Endodermal cell (in vitro differentiated cells): ENCODE measurements at regions not wholly inside any gene's neighbourhood (a gene's known extent, or its start where the extent isn't known, plus 50 kb on each side); places are given as distances from the start of the nearest gene placed in this dataset.

ENCODE experiments used
- DNase-seq: peaks from one replicate; pipeline ENCODE4 v3.0.0-alpha.2; 2017
- H3K27ac ChIP-seq: 2 replicates; pipeline ENCODE4 v1.5.1; 2013; ENCODE audit warnings: mild to moderate bottlenecking, low read depth, low read length, moderate library complexity
- H3K27me3 ChIP-seq: 2 replicates; pipeline ENCODE4 v1.6.1; 2013; ENCODE audit warnings: mild to moderate bottlenecking, low read length, moderate library complexity; ENCODE audit not compliant: insufficient read depth, control insufficient read depth, poor library complexity, severe bottlenecking
- H3K36me3 ChIP-seq: 2 replicates; pipeline ENCODE4 v1.7.0; 2013; ENCODE audit warnings: mild to moderate bottlenecking, low read length, moderate library complexity; ENCODE audit not compliant: control insufficient read depth, insufficient read depth
- H3K4me1 ChIP-seq: one replicate; pipeline ENCODE4 v1.7.0; 2013; ENCODE audit warnings: low read length; ENCODE audit not compliant: control insufficient read depth, insufficient read depth
- H3K4me3 ChIP-seq: 2 replicates; pipeline ENCODE4 v1.5.1; 2013; ENCODE audit warnings: mild to moderate bottlenecking, low read length, moderate library complexity
- H3K9ac ChIP-seq: 2 replicates; pipeline ENCODE4 v1.6.1; 2013; ENCODE audit warnings: mild to moderate bottlenecking, low read length, moderate library complexity; ENCODE audit not compliant: poor library complexity, severe bottlenecking; ENCODE audit errors: extremely low read depth
- H3K9me3 ChIP-seq: 2 replicates; pipeline ENCODE4 v1.6.1; 2013; ENCODE audit warnings: mild to moderate bottlenecking, low read length, moderate library complexity; ENCODE audit not compliant: control insufficient read depth
- H3K27ac Mint-ChIP-seq: 2 replicates; pipeline ENCODE4 v1.8.0; 2020; ENCODE audit warnings: mixed read lengths
- H3K27me3 Mint-ChIP-seq: 2 replicates; pipeline ENCODE4 v1.8.0; 2021; ENCODE audit warnings: mild to moderate bottlenecking, mixed read lengths; ENCODE audit not compliant: insufficient read depth
- H3K36me3 Mint-ChIP-seq: 2 replicates; pipeline ENCODE4 v1.8.0; 2020; ENCODE audit warnings: low read depth, mixed read lengths
- H3K4me1 Mint-ChIP-seq: 2 replicates; pipeline ENCODE4 v1.8.0; 2020; ENCODE audit warnings: mixed read lengths
- H3K4me3 Mint-ChIP-seq: 2 replicates; pipeline ENCODE4 v1.8.0; 2020; ENCODE audit warnings: mild to moderate bottlenecking, moderate library complexity, mixed read lengths
- H3K9me3 Mint-ChIP-seq: 2 replicates; pipeline ENCODE4 v1.8.0; 2020; ENCODE audit warnings: mild to moderate bottlenecking, mixed read lengths
- WGBS, 2 experiments: methylation state at CpG; one replicate each; pipeline versions ENCODE4 v1.1.5 to v1.1.7; 2013; ENCODE audit warnings: missing lambda C conversion rate in 2 of 2, mixed read lengths in 1 of 2; ENCODE audit not compliant: insufficient coverage in 1 of 2, insufficient read length in 1 of 2; 5-methylcytosine and 5-hydroxymethylcytosine counted together
- TF ChIP-seq, protein P1 (sequence below): fragments of 200-600 bp; sonication (generic); conservative IDR thresholded peaks from 2 replicates; pipeline ENCODE4 v1.5.0; 2021; ENCODE audit warnings: antibody characterized with exemption, mild to moderate bottlenecking

DNA sequence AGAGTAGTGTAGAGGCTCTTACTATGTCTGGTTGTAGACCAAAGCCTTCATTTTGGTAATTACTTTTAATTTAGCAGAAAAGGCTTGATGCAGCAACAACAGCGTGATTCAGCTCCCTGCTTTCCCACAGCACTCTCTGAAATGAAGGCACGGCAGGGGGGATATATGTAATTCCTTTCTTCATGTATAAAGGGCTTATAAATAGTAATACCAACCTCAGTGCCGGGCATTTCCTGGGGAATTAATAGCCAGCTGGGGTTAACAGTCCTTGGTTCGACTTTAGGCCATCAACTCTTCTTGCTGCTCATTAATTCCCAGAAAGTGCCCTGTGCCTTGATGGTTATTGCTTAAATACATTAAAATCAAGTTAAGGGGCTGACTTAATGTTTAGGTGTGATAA lies 669.0 kb downstream of the ZNF674 start:
- Histone ChIP-seq H3K27ac (no peak overlapping the region), H3K9ac (no peak overlapping the region), H3K4me1 (peaks cover 3% of the 10 kb centered on the region), H3K27me3 (no peaks in the 10 kb centered on the region), H3K9me3 (no peaks in the 10 kb centered on the region), H3K36me3 (no peaks in the 10 kb centered on the region), H3K4me3 (no peak overlapping the region)
- Mint-ChIP-seq H3K27me3 (no peaks in the 10 kb centered on the region), H3K36me3 (no peaks in the 10 kb centered on the region), H3K4me3 (no peak overlapping the region), H3K27ac (no peak overlapping the region), H3K9me3 (peaks cover 45% of the 10 kb centered on the region), H3K4me1 (peaks cover 6% of the 10 kb centered on the region)
- 92% methylated on average over 4 of the region's 4 CpGs; no CpG with 5 or more reads in 1 of the 2 experiments for WGBS, 2 experiments
- no peak for DNase-seq
- TF ChIP-seq, protein P1, sequence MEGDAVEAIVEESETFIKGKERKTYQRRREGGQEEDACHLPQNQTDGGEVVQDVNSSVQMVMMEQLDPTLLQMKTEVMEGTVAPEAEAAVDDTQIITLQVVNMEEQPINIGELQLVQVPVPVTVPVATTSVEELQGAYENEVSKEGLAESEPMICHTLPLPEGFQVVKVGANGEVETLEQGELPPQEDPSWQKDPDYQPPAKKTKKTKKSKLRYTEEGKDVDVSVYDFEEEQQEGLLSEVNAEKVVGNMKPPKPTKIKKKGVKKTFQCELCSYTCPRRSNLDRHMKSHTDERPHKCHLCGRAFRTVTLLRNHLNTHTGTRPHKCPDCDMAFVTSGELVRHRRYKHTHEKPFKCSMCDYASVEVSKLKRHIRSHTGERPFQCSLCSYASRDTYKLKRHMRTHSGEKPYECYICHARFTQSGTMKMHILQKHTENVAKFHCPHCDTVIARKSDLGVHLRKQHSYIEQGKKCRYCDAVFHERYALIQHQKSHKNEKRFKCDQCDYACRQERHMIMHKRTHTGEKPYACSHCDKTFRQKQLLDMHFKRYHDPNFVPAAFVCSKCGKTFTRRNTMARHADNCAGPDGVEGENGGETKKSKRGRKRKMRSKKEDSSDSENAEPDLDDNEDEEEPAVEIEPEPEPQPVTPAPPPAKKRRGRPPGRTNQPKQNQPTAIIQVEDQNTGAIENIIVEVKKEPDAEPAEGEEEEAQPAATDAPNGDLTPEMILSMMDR: no peak

DNA sequence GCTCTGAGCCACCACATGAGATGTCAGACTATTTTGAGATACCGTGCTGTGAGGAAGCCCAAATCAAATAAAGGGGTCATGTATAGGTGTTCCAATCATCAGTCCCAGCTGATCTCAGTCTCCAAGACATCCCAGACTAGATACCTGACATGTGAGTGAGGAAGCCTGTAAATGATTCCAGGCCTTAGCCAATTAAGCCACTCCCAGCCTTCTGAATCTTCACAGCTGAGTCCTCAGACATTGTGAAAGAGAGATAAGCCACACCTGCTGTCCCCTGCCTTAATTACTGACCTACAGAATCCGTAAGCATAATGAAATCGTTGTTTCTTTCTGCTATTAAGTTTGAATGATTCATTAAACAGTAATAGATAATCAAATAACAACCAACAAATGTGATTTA lies 671.4 kb downstream of the ZNF674 start:
- no peaks in the 10 kb centered on the region for H3K36me3 ChIP-seq
- no peak overlapping the region for H3K4me3 ChIP-seq
- Mint-ChIP-seq H3K4me3 (no peak overlapping the region), H3K27ac (no peak overlapping the region), H3K36me3 (no peaks in the 10 kb centered on the region), H3K27me3 (no peaks in the 10 kb centered on the region), H3K4me1 (peaks cover 6% of the 10 kb centered on the region), H3K9me3 (peaks cover 35% of the 10 kb centered on the region)
- no peaks in the 10 kb centered on the region for H3K27me3 ChIP-seq
- peaks cover 3% of the 10 kb centered on the region for H3K4me1 ChIP-seq
- H3K9ac ChIP-seq: no peak overlapping the region
- H3K9me3 ChIP-seq: no peaks in the 10 kb centered on the region
- no peak overlapping the region for H3K27ac ChIP-seq
- TF ChIP-seq, protein P1: no peak
- WGBS, 2 experiments: 80% methylated on average over 1 of the region's 3 CpGs; no CpG with 5 or more reads in 1 of the 2 experiments
- DNase-seq: no peak

DNA sequence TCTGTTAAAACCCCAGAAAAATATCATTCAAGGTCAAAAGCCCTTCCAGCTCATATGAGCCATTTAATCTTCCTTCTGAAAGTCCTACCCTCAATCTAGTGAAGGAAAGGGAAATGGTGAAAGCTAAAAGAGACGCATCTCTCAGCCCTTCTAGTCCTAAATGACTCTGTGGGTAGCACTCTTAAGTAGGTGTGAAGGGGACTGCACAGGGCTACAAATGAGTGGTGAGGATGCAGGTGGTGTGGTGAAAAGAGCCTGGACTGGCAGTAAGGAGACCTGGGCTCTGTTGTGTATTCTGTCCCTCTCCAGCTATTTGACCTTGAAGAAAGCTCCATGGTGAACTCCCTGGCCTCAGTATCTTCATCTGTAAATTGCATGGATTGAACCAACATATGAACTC lies 671.8 kb upstream of the DIPK2B start:
- DNase-seq: no peak
- Histone ChIP-seq H3K9me3 (no peaks in the 10 kb centered on the region), H3K4me1 (peaks cover 3% of the 10 kb centered on the region), H3K36me3 (no peaks in the 10 kb centered on the region), H3K27me3 (no peaks in the 10 kb centered on the region), H3K9ac (no peak overlapping the region), H3K27ac (no peak overlapping the region), H3K4me3 (no peak overlapping the region)
- no peak overlapping the region for H3K4me3 Mint-ChIP-seq
- 80% methylated on average over 1 of the region's 1 CpG; no CpG with 5 or more reads in 1 of the 2 experiments for WGBS, 2 experiments
- H3K27me3 Mint-ChIP-seq: no peaks in the 10 kb centered on the region
- peaks cover 30% of the 10 kb centered on the region for H3K9me3 Mint-ChIP-seq
- no peak overlapping the region for H3K27ac Mint-ChIP-seq
- H3K36me3 Mint-ChIP-seq: no peaks in the 10 kb centered on the region
- TF ChIP-seq, protein P1: no peak
- peaks cover 6% of the 10 kb centered on the region for H3K4me1 Mint-ChIP-seq
